Bronchial epithelial cell (primary cell): ENCODE measurements at regions not wholly inside any gene's neighbourhood (a gene's known extent, or its start where the extent isn't known, plus 50 kb on each side); places are given as distances from the start of the nearest gene placed in this dataset.

Experiments used
- DNase-seq: peaks from one replicate; pipeline ENCODE4 v3.0.0-alpha.2; 2010; ENCODE audit warnings: low read depth
- FAIRE-seq: peaks from 2 replicates; lab custom pipeline; 2011; peaks lifted over from hg19 to GRCh38; lab: Jason Lieb, UNC
- H3K27me3 ChIP-seq: 2 replicates; pipeline ENCODE4 v1.5.1; 2011; ENCODE audit warnings: low read length; ENCODE audit not compliant: control insufficient read depth, insufficient read depth
- H3K36me3 ChIP-seq: 2 replicates; pipeline ENCODE4 v1.5.1; 2011; ENCODE audit warnings: low read length; ENCODE audit not compliant: control insufficient read depth, insufficient read depth
- H3K4me3 ChIP-seq: 2 replicates; pipeline ENCODE4 v1.5.1; 2011; ENCODE audit warnings: mild to moderate bottlenecking, low read depth, low read length, control low read depth
- CTCF ChIP-seq: IDR thresholded peaks from 2 replicates; pipeline ENCODE4 v1.5.1; 2011; ENCODE audit warnings: mild to moderate bottlenecking, moderate library complexity, low read length, control low read depth, inconsistent platforms; ENCODE audit not compliant: insufficient read depth, severe bottlenecking

GRCh38 chr2:226520723-226521122, 278.9 kb downstream of the IRS1 start:
- no peaks in the 10 kb centered on the region for H3K36me3 ChIP-seq
- TF ChIP-seq CTCF: no peak
- no peak overlapping the region for H3K4me3 ChIP-seq
- FAIRE-seq (no peak), DNase-seq (no peak)
- H3K27me3 ChIP-seq: no peaks in the 10 kb centered on the region

- Histone ChIP-seq H3K4me3 (no peak overlapping the region), H3K27me3 (no peaks in the 10 kb centered on the region), H3K36me3 (no peaks in the 10 kb centered on the region)
- FAIRE-seq (no peak), DNase-seq (peak; percentile 71)
- no peak for TF ChIP-seq CTCF
These were observed 284.1 kb downstream of the IRS1 start for GRCh38 chr2:226515344-226516055.

GRCh38 chr2:226514895-226515294, 284.7 kb downstream of the IRS1 start:
- FAIRE-seq (no peak), DNase-seq (peak; percentile 83)
- Histone ChIP-seq H3K36me3 (no peaks in the 10 kb centered on the region), H3K27me3 (no peaks in the 10 kb centered on the region), H3K4me3 (no peak overlapping the region)
- TF ChIP-seq CTCF: no peak

GRCh38 chr2:226511311-226511710, 288.3 kb downstream of the IRS1 start:
- H3K27me3 ChIP-seq: no peaks in the 10 kb centered on the region
- TF ChIP-seq CTCF: no peak
- FAIRE-seq (no peak), DNase-seq (no peak)
- no peaks in the 10 kb centered on the region for H3K36me3 ChIP-seq
- H3K4me3 ChIP-seq: no peak overlapping the region

- no peak for TF ChIP-seq CTCF
- H3K4me3 ChIP-seq: no peak overlapping the region
- no peak for FAIRE-seq
- H3K36me3 ChIP-seq: no peaks in the 10 kb centered on the region
- DNase-seq: no peak
- H3K27me3 ChIP-seq: no peaks in the 10 kb centered on the region
These were observed 290.9 kb downstream of the IRS1 start for GRCh38 chr2:226508683-226509082.

- H3K4me3 ChIP-seq: no peak overlapping the region
- no peak for DNase-seq
- no peak for TF ChIP-seq CTCF
- no peak for FAIRE-seq
- H3K36me3 ChIP-seq: no peaks in the 10 kb centered on the region
- no peaks in the 10 kb centered on the region for H3K27me3 ChIP-seq
These were observed 291.6 kb downstream of the IRS1 start for GRCh38 chr2:226508005-226508404.
